NCI-H1092 treated with DMSO at 0.1 percent for 48 hours (cell line): ENCODE measurements at regions not wholly inside any gene's neighbourhood (a gene's known extent, or its start where the extent isn't known, plus 50 kb on each side); places are given as distances from the start of the nearest gene placed in this dataset.
"Not testable (repeated sequence)": the region's sequence is repeated elsewhere in the genome, so short reads cannot be mapped to it uniquely, and the experiment has no call there.

Experiments used
- DNase-seq: peaks from one replicate; lab custom pipeline; 2025; lab: John Stamatoyannopoulos, UW

GRCh38 chr10:56449770-56450169, 88.7 kb upstream of the ZWINT start:
- no peak for DNase-seq

GRCh38 chr10:56447613-56448012, 86.6 kb upstream of the ZWINT start:
- DNase-seq = not testable (repeated sequence)

GRCh38 chr10:56441337-56441736, 80.3 kb upstream of the ZWINT start:
- DNase-seq = not testable (repeated sequence)
